ENCODE measurements at regions not wholly inside any gene's neighbourhood (a gene's known extent, or its start where the extent isn't known, plus 50 kb on each side); places are given as distances from the start of the nearest gene placed in this dataset.

DNA sequence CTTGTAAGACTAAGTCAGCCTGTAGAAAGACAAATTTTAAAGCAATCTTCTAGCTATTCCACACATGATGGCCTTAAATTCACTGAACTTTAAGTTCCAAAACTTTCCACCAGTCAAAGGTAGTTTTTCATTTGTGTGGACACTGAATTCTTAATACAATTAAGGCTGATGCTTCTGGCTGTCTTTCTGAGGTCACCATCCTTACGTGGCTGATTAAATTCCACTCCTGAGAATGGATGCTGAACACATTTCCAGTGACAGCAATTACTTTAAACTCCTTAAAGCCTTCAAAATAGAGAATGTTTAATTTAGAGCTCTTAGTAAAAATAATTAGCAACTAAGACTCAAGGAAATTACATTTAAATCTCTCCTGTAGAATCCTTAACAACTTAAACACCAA lies 142.6 kb upstream of the COL1A2 start:
- TF ChIP-seq, protein P1, sequence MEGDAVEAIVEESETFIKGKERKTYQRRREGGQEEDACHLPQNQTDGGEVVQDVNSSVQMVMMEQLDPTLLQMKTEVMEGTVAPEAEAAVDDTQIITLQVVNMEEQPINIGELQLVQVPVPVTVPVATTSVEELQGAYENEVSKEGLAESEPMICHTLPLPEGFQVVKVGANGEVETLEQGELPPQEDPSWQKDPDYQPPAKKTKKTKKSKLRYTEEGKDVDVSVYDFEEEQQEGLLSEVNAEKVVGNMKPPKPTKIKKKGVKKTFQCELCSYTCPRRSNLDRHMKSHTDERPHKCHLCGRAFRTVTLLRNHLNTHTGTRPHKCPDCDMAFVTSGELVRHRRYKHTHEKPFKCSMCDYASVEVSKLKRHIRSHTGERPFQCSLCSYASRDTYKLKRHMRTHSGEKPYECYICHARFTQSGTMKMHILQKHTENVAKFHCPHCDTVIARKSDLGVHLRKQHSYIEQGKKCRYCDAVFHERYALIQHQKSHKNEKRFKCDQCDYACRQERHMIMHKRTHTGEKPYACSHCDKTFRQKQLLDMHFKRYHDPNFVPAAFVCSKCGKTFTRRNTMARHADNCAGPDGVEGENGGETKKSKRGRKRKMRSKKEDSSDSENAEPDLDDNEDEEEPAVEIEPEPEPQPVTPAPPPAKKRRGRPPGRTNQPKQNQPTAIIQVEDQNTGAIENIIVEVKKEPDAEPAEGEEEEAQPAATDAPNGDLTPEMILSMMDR (IDR thresholded peaks at IDR 0.05), result no peak
- TF ChIP-seq POLR2A (IDR thresholded peaks at IDR 0.05) (no peak), EP300 (IDR thresholded peaks at IDR 0.05) (no peak), POLR2AphosphoS5 (IDR thresholded peaks at IDR 0.05) (no peak)
